GM12878 (cell line): ENCODE measurements at regions not wholly inside any gene's neighbourhood (a gene's known extent, or its start where the extent isn't known, plus 50 kb on each side); places are given as distances from the start of the nearest gene placed in this dataset.
"Not testable (repeated sequence)": the region's sequence is repeated elsewhere in the genome, so short reads cannot be mapped to it uniquely, and the experiment has no call there.

ENCODE experiments used
- ATAC-seq: fragments of 200-7000 bp; cut with Tn5 transposase; 3 replicates; pipeline ENCODE4 v1.9.1; 2020; ENCODE audit warnings: mild to moderate bottlenecking, moderate library complexity
- BruUV-seq: library from RNA; stranded (reverse); fragments of 400-500 nt; replicated peaks from 2 replicates; lab custom pipeline; 2021; lab: Mats Ljungman, UMichigan
- CTCF ChIA-PET: fragments of 300-600 bp; sonication (Branson Sonifier 250); formaldehyde crosslinking; extraction: SDS; loops from one replicate; lab custom pipeline; 2021; ENCODE audit warnings: inconsistent platforms; lab: Yijun Ruan, JAX
- POLR2A ChIA-PET: fragments of 350-600 bp; formaldehyde crosslinking; extraction: SDS; loops from one replicate; lab custom pipeline; 2021; ENCODE audit warnings: inconsistent platforms; lab: Charles Lee
- RAD21 ChIA-PET: fragments of 300-600 bp; sonication (Branson Sonifier 250); formaldehyde crosslinking; loops from one replicate; lab custom pipeline; 2023; ENCODE audit warnings: antibody characterized with exemption; ENCODE audit not compliant: unreplicated experiment; lab: Charles Lee
- SMC1A ChIA-PET: fragments of 300-600 bp; sonication (Branson Sonifier 250); formaldehyde crosslinking; loops from one replicate; lab custom pipeline; 2023; ENCODE audit not compliant: unreplicated experiment, uncharacterized antibody; lab: Charles Lee
- DNase-seq: peaks from one replicate; pipeline ENCODE4 v3.0.0-alpha.2; 2011; ENCODE audit warnings: low read depth, low spot score
- FAIRE-seq: peaks from 3 replicates; lab custom pipeline; 2011; peaks lifted over from hg19 to GRCh38; lab: Jason Lieb, UNC
- H2AFZ ChIP-seq: 2 replicates; pipeline ENCODE4 v1.6.0; 2011; ENCODE audit warnings: low read depth, low read length, control low read depth; ENCODE audit not compliant: control insufficient read depth
- H3K27ac ChIP-seq: 2 replicates; pipeline ENCODE4 v1.5.1; 2011; ENCODE audit warnings: control low read depth; ENCODE audit not compliant: control insufficient read depth, insufficient read depth
- H3K27me3 ChIP-seq, 2 experiments: replicated peaks in 1 of 2; 2 replicates each; pipeline versions ENCODE4 v1.6.0 to v1.6.1; 2011; ENCODE audit warnings: low read length in 1 of 2; ENCODE audit not compliant: control insufficient read depth in 2 of 2, insufficient read depth in 2 of 2
- H3K36me3 ChIP-seq, 2 experiments: 2 replicates each; pipeline ENCODE4 v1.5.1; 2011; ENCODE audit warnings: low read length in 1 of 2; ENCODE audit not compliant: control insufficient read depth in 2 of 2, insufficient read depth in 2 of 2
- H3K4me1 ChIP-seq: 2 replicates; pipeline ENCODE4 v1.6.1; 2011; ENCODE audit warnings: mild to moderate bottlenecking, low read length, moderate library complexity, mixed read lengths; ENCODE audit not compliant: control insufficient read depth, insufficient read depth
- H3K4me2 ChIP-seq: 2 replicates; pipeline ENCODE4 v1.6.0; 2011; ENCODE audit warnings: control low read depth; ENCODE audit not compliant: control insufficient read depth, insufficient read depth
- H3K4me3 ChIP-seq: fragments of 200-600 bp; sonication (generic); 2 replicates; pipeline ENCODE4 v1.5.1; 2016
- H3K79me2 ChIP-seq: 2 replicates; pipeline ENCODE4 v1.6.0; 2011; ENCODE audit warnings: low read length; ENCODE audit not compliant: control insufficient read depth, insufficient read depth
- H3K9ac ChIP-seq: 2 replicates; pipeline ENCODE4 v1.8.0; 2011; ENCODE audit warnings: low read length, control low read depth, mixed read lengths; ENCODE audit not compliant: control insufficient read depth, insufficient read depth
- H3K9me3 ChIP-seq: replicated peaks from 3 replicates; pipeline ENCODE4 v1.5.1; 2011; ENCODE audit warnings: mild to moderate bottlenecking, low read length; ENCODE audit not compliant: control insufficient read depth, insufficient read depth
- H4K20me1 ChIP-seq: 2 replicates; pipeline ENCODE4 v1.6.0; 2011; ENCODE audit not compliant: control insufficient read depth, insufficient read depth
- ATF7 ChIP-seq: fragments of 450-650 bp; IDR thresholded peaks from 2 replicates; pipeline ENCODE4 v1.6.1; 2016; ENCODE audit warnings: low read depth, mild to moderate bottlenecking
- BHLHE40 ChIP-seq, 2 experiments: fragments of 450-650 bp in 1 of 2; IDR thresholded peaks; 2 replicates each; pipeline ENCODE4 v1.6.1; 2011 to 2017; ENCODE audit warnings: low read depth in 2 of 2, borderline replicate concordance in 1 of 2, improper control_type of control experiment in 1 of 2, low read length in 1 of 2, mild to moderate bottlenecking in 1 of 2
- IKZF2 ChIP-seq, 2 experiments: fragments of 450-650 bp; IDR thresholded peaks; 2 replicates each; pipeline ENCODE4 v1.6.1; 2017; ENCODE audit warnings: mild to moderate bottlenecking in 2 of 2, moderate library complexity in 2 of 2
- KLF5 ChIP-seq: fragments of 450-650 bp; IDR thresholded peaks from 2 replicates; pipeline ENCODE4 v1.6.1; 2014; ENCODE audit warnings: mild to moderate bottlenecking; ENCODE audit not compliant: partially characterized antibody
- NFYB ChIP-seq: IDR thresholded peaks from 2 replicates; pipeline ENCODE4 v1.6.1; 2011; ENCODE audit warnings: low read depth, mild to moderate bottlenecking, low read length, improper control_type of control experiment, moderate library complexity; ENCODE audit not compliant: insufficient read depth
- NR2F1 ChIP-seq: fragments of 450-650 bp; conservative IDR thresholded peaks from 2 replicates; pipeline ENCODE4 v1.6.1; 2017; ENCODE audit warnings: mild to moderate bottlenecking
- RAD51 ChIP-seq: fragments of 450-650 bp; IDR thresholded peaks from 2 replicates; pipeline ENCODE4 v1.6.1; 2016; ENCODE audit warnings: moderate library complexity, mild to moderate bottlenecking, inconsistent platforms
- RUNX3 ChIP-seq: IDR thresholded peaks from 2 replicates; pipeline ENCODE4 v1.6.1; 2012; ENCODE audit warnings: low read length, inconsistent platforms
- ZBTB33 ChIP-seq: fragments of 450-650 bp; IDR thresholded peaks from 2 replicates; pipeline ENCODE4 v1.6.1; 2017; ENCODE audit warnings: mild to moderate bottlenecking
- WGBS: methylation state at CpG from one replicate; pipeline ENCODE4 v1.1.6; 2016; ENCODE audit warnings: low lambda C conversion rate; ENCODE audit not compliant: insufficient replicate concordance, insufficient coverage; ENCODE audit errors: missing lambda C conversion rate; 5-methylcytosine and 5-hydroxymethylcytosine counted together
- in situ Hi-C: fragments of 300-500 bp; cut with MboI; formaldehyde crosslinking; loops from 9 replicates; pipeline ENCODE4 v1.14.3; 2018; ENCODE audit warnings: mixed read lengths
- intact Hi-C: fragments of 100-400 bp; cut with micrococcal nuclease; formaldehyde crosslinking; loops from one replicate; pipeline ENCODE4 v1.14.2; 2022; ENCODE audit not compliant: unreplicated experiment

- TF ChIP-seq KLF5 (no peak), RUNX3 (no peak), NFYB (no peak)
These were observed 102.5 kb upstream of the SHB start (continued) for GRCh38 chr9:38171538-38171884.

GRCh38 chr9:38170763-38171537 is 101.9 kb upstream of the SHB start:
- not testable (repeated sequence) for BruUV-seq

GRCh38 chr9:38170155-38170554 is 101.1 kb upstream of the SHB start:
- ChIA-PET SMC1A (interaction anchor here (0.9 to 1.8 kb wide), 9 partner anchors 7 to 93 kb away, joined by 3 to 8 read pairs (median 4); no protein-coding TSS in a partner anchor), POLR2A (interaction anchor here (0.5 to 1.3 kb wide), 3 partner anchors 11 to 160 kb away, joined by 3 read pairs; no protein-coding TSS in a partner anchor), RAD21 (interaction anchor here (1.0 to 3.4 kb wide), 3 partner anchors 11 to 82 kb away, joined by 3 to 15 read pairs (median 4); no protein-coding TSS in a partner anchor), CTCF (interaction anchor here (5.9 kb wide), 1 partner anchor 9 kb away, joined by 30 read pairs; no protein-coding TSS in a partner anchor)
- H3K79me2 ChIP-seq, in situ Hi-C loops, DNase-seq, BruUV-seq, H2AFZ ChIP-seq, FAIRE-seq, H3K36me3 ChIP-seq, H3K9me3 ChIP-seq, intact Hi-C loops, ATAC-seq, H3K4me3 ChIP-seq, H3K9ac ChIP-seq, H4K20me1 ChIP-seq, H3K4me2 ChIP-seq, H3K27ac ChIP-seq, H3K4me1 ChIP-seq, H3K27me3 ChIP-seq: not testable (repeated sequence)
- 53% methylated on average over 6 of the region's 6 CpGs for WGBS

More at GRCh38 chr9:38170763-38171537, 101.9 kb upstream of the SHB start:
- H3K4me3 ChIP-seq, H3K9ac ChIP-seq, in situ Hi-C loops, H3K4me1 ChIP-seq, DNase-seq, FAIRE-seq, H3K27me3 ChIP-seq, H3K4me2 ChIP-seq, H3K36me3 ChIP-seq, intact Hi-C loops, H3K79me2 ChIP-seq, H3K9me3 ChIP-seq, H4K20me1 ChIP-seq, H3K27ac ChIP-seq, ATAC-seq, H2AFZ ChIP-seq: not testable (repeated sequence)
- TF ChIP-seq ATF7 (peak; percentile 70), RAD51 (peak; percentile 49; the same call in 1 of the 2 replicates), KLF5 (peak; percentile 61), NR2F1 (peak; percentile 64), ZBTB33 (peak; percentile 95; the same call in 1 of the 2 replicates), IKZF2 (IDR thresholded peaks at IDR 0.05) (peak; percentile 34 to 35; a peak in 2 of 4 replicates), BHLHE40 (IDR thresholded peaks at IDR 0.05; ENCODE audit: borderline replicate concordance in 1 of 2, low read depth in 2 of 2, low read length in 1 of 2) (peak in 1 of 2 experiments; percentile 62; a peak in 1 of 4 replicates)
- CTCF ChIA-PET, result interaction anchor here (1.1 to 5.9 kb wide), 4 partner anchors 10 to 163 kb away, joined by 3 to 30 read pairs (median 6); no protein-coding TSS in a partner anchor
- POLR2A ChIA-PET, result interaction anchor here (0.5 to 1.5 kb wide), 6 partner anchors 10 to 160 kb away, joined by 3 read pairs; no protein-coding TSS in a partner anchor
- SMC1A ChIA-PET, result interaction anchor here (0.9 to 1.8 kb wide), 8 partner anchors 8 to 93 kb away, joined by 3 to 8 read pairs (median 4); no protein-coding TSS in a partner anchor
- WGBS, result 74% methylated on average over 9 of the region's 9 CpGs
- RAD21 ChIA-PET, result interaction anchor here (0.9 to 3.4 kb wide), 4 partner anchors 10 to 83 kb away, joined by 3 to 15 read pairs (median 4); no protein-coding TSS in a partner anchor
